ENCODE measurements at regions not wholly inside any gene's neighbourhood (a gene's known extent, or its start where the extent isn't known, plus 50 kb on each side); places are given as distances from the start of the nearest gene placed in this dataset.

- no peak for TF ChIP-seq CTCF (conservative IDR thresholded peaks at IDR 0.05 in 1 of 2, IDR thresholded peaks at IDR 0.05 in 1 of 2; ENCODE audit: low read depth in 1 of 2, low read length in 2 of 2)
- TF ChIP-seq EZH2 (IDR thresholded peaks at IDR 0.05; ENCODE audit: low read length, missing control alignments): no peak
These were observed 254.2 kb downstream of the ETNK1 start for GRCh38 chr12:22879203-22879602.
